ENCODE measurements at regions not wholly inside any gene's neighbourhood (a gene's known extent, or its start where the extent isn't known, plus 50 kb on each side); places are given as distances from the start of the nearest gene placed in this dataset.

- Histone ChIP-seq H3K9me3 (ENCODE audit: control insufficient read depth, insufficient read depth, low read length) (no peaks in the 10 kb centered on the region), H3K36me3 (ENCODE audit: control insufficient read depth, insufficient read depth, low read length) (no peaks in the 10 kb centered on the region), H3K27ac (ENCODE audit: low read depth, low read length) (no peak overlapping the region), H3K27me3 (ENCODE audit: control insufficient read depth, insufficient read depth, low read length) (no peaks in the 10 kb centered on the region), H3K4me1 (ENCODE audit: control insufficient read depth, insufficient read depth, low read length) (peaks cover 49% of the 10 kb centered on the region), H3K4me3 (ENCODE audit: low read depth, low read length) (no peak overlapping the region)
- DNase-seq (ENCODE audit: low read depth in 4 of 6, low spot score in 6 of 6): no peak
- 61% methylated on average over 6 of the region's 7 CpGs for WGBS (ENCODE audit: insufficient coverage)
Observed at GRCh38 chr5:173667702-173668101, 51.3 kb upstream of the BOD1 start.

DNA sequence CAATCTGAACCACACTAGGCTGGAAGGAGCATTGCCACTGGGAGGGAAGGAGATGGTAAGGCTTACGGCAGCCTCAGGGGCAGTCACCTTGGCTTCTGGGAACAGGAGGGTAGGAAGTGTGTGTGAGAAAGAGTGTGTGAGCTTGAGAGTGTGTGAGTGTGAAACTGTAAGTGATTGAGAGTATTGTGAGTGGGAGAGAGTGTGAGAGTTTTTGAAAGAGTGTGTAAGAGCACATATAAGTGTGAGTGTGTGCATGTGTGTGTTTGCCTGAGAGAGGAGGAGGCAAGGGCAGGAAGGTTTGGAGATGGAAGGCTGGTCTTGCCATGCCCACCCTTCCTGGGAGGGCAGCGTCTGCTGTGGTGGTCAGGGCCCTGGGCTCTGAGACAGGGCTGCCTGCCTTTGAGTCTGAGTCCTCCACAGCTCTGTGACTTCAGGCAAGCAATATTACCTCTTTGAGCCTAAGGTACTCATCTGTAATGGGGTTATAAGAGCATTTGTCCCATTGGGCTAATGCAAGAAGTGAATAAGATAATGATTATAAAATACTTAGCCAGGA is 51.9 kb upstream of the BOD1 start:
- H3K27ac ChIP-seq (ENCODE audit: low read depth, low read length): no peak overlapping the region
- no peak overlapping the region for H3K4me3 ChIP-seq (ENCODE audit: low read depth, low read length)
- H3K9me3 ChIP-seq (ENCODE audit: control insufficient read depth, insufficient read depth, low read length): no peaks in the 10 kb centered on the region
- H3K4me1 ChIP-seq (ENCODE audit: control insufficient read depth, insufficient read depth, low read length): peaks cover 52% of the 10 kb centered on the region
- WGBS (ENCODE audit: insufficient coverage): 92% methylated on average over 2 of the region's 2 CpGs
- no peaks in the 10 kb centered on the region for H3K36me3 ChIP-seq (ENCODE audit: control insufficient read depth, insufficient read depth, low read length)
- H3K27me3 ChIP-seq (ENCODE audit: control insufficient read depth, insufficient read depth, low read length): no peaks in the 10 kb centered on the region
- DNase-seq (ENCODE audit: low read depth in 4 of 6, low spot score in 6 of 6): no peak

- no peak overlapping the region for H3K4me3 ChIP-seq (ENCODE audit: low read depth, low read length)
- DNase-seq (ENCODE audit: low read depth in 4 of 6, low spot score in 6 of 6): no peak
- WGBS (ENCODE audit: insufficient coverage): 97% methylated on average over 3 of the region's 5 CpGs
- peaks cover 52% of the 10 kb centered on the region for H3K4me1 ChIP-seq (ENCODE audit: control insufficient read depth, insufficient read depth, low read length)
- H3K9me3 ChIP-seq (ENCODE audit: control insufficient read depth, insufficient read depth, low read length): no peaks in the 10 kb centered on the region
- no peaks in the 10 kb centered on the region for H3K36me3 ChIP-seq (ENCODE audit: control insufficient read depth, insufficient read depth, low read length)
- no peak overlapping the region for H3K27ac ChIP-seq (ENCODE audit: low read depth, low read length)
- no peaks in the 10 kb centered on the region for H3K27me3 ChIP-seq (ENCODE audit: control insufficient read depth, insufficient read depth, low read length)
Observed at GRCh38 chr5:173668910-173669309, 52.5 kb upstream of the BOD1 start.

GRCh38 chr5:173669483-173669882 is 53.0 kb upstream of the BOD1 start:
- DNase-seq (ENCODE audit: low read depth in 4 of 6, low spot score in 6 of 6): no peak
- no peaks in the 10 kb centered on the region for H3K36me3 ChIP-seq (ENCODE audit: control insufficient read depth, insufficient read depth, low read length)
- H3K4me1 ChIP-seq (ENCODE audit: control insufficient read depth, insufficient read depth, low read length): peaks cover 49% of the 10 kb centered on the region
- WGBS (ENCODE audit: insufficient coverage): 64% methylated on average over 2 of the region's 3 CpGs
- H3K4me3 ChIP-seq (ENCODE audit: low read depth, low read length): no peak overlapping the region
- no peak overlapping the region for H3K27ac ChIP-seq (ENCODE audit: low read depth, low read length)
- H3K27me3 ChIP-seq (ENCODE audit: control insufficient read depth, insufficient read depth, low read length): no peaks in the 10 kb centered on the region
- H3K9me3 ChIP-seq (ENCODE audit: control insufficient read depth, insufficient read depth, low read length): no peaks in the 10 kb centered on the region

GRCh38 chr5:173670130-173670651 is 53.7 kb upstream of the BOD1 start:
- no peak overlapping the region for H3K4me3 ChIP-seq (ENCODE audit: low read depth, low read length)
- peak in 3 of 6 donors; percentile 28 to 87 (median 76) for DNase-seq (ENCODE audit: low read depth in 4 of 6, low spot score in 6 of 6)
- peaks cover 46% of the 10 kb centered on the region for H3K4me1 ChIP-seq (ENCODE audit: control insufficient read depth, insufficient read depth, low read length)
- H3K27ac ChIP-seq (ENCODE audit: low read depth, low read length): peak overlapping the region; percentile 70
- H3K36me3 ChIP-seq (ENCODE audit: control insufficient read depth, insufficient read depth, low read length): no peaks in the 10 kb centered on the region
- no peaks in the 10 kb centered on the region for H3K9me3 ChIP-seq (ENCODE audit: control insufficient read depth, insufficient read depth, low read length)
- no peaks in the 10 kb centered on the region for H3K27me3 ChIP-seq (ENCODE audit: control insufficient read depth, insufficient read depth, low read length)
- no CpG with 5 or more reads among the region's 3 CpGs for WGBS (ENCODE audit: insufficient coverage)

GRCh38 chr5:173670791-173671120 is 54.3 kb upstream of the BOD1 start:
- whole genome bisulfite sequencing (ENCODE audit: insufficient coverage): 21% methylated on average over 10 of the region's 12 CpGs
- H3K27ac ChIP-seq (ENCODE audit: low read depth, low read length): peak overlapping the region; percentile 70
- peak in 3 of 6 donors; percentile 48 to 87 (median 85) for DNase-seq (ENCODE audit: low read depth in 4 of 6, low spot score in 6 of 6)
- H3K9me3 ChIP-seq (ENCODE audit: control insufficient read depth, insufficient read depth, low read length): no peaks in the 10 kb centered on the region
- peaks cover 46% of the 10 kb centered on the region for H3K4me1 ChIP-seq (ENCODE audit: control insufficient read depth, insufficient read depth, low read length)
- no peaks in the 10 kb centered on the region for H3K36me3 ChIP-seq (ENCODE audit: control insufficient read depth, insufficient read depth, low read length)
- H3K27me3 ChIP-seq (ENCODE audit: control insufficient read depth, insufficient read depth, low read length): no peaks in the 10 kb centered on the region
- H3K4me3 ChIP-seq (ENCODE audit: low read depth, low read length): no peak overlapping the region

GRCh38 chr5:173671121-173671949 is 54.9 kb upstream of the BOD1 start:
- Histone ChIP-seq H3K27ac (ENCODE audit: low read depth, low read length) (peak overlapping the region; percentile 70), H3K4me1 (ENCODE audit: control insufficient read depth, insufficient read depth, low read length) (peaks cover 46% of the 10 kb centered on the region), H3K9me3 (ENCODE audit: control insufficient read depth, insufficient read depth, low read length) (no peaks in the 10 kb centered on the region), H3K27me3 (ENCODE audit: control insufficient read depth, insufficient read depth, low read length) (no peaks in the 10 kb centered on the region), H3K4me3 (ENCODE audit: low read depth, low read length) (no peak overlapping the region), H3K36me3 (ENCODE audit: control insufficient read depth, insufficient read depth, low read length) (no peaks in the 10 kb centered on the region)
- 55% methylated on average over 15 of the region's 16 CpGs for WGBS (ENCODE audit: insufficient coverage)
- DNase-seq (ENCODE audit: low read depth in 4 of 6, low spot score in 6 of 6): peak in 5 of 6 donors; percentile 48 to 91 (median 60)

- Histone ChIP-seq H3K4me1 (ENCODE audit: control insufficient read depth, insufficient read depth, low read length) (peaks cover 42% of the 10 kb centered on the region), H3K27ac (ENCODE audit: low read depth, low read length) (no peak overlapping the region), H3K27me3 (ENCODE audit: control insufficient read depth, insufficient read depth, low read length) (no peaks in the 10 kb centered on the region), H3K4me3 (ENCODE audit: low read depth, low read length) (no peak overlapping the region), H3K9me3 (ENCODE audit: control insufficient read depth, insufficient read depth, low read length) (no peaks in the 10 kb centered on the region), H3K36me3 (ENCODE audit: control insufficient read depth, insufficient read depth, low read length) (no peaks in the 10 kb centered on the region)
- WGBS (ENCODE audit: insufficient coverage): 92% methylated on average over 3 of the region's 8 CpGs
- DNase-seq (ENCODE audit: low read depth in 4 of 6, low spot score in 6 of 6): no peak
Observed at GRCh38 chr5:173672166-173672565, 55.7 kb upstream of the BOD1 start.

- peaks cover 42% of the 10 kb centered on the region for H3K4me1 ChIP-seq (ENCODE audit: control insufficient read depth, insufficient read depth, low read length)
- no peaks in the 10 kb centered on the region for H3K36me3 ChIP-seq (ENCODE audit: control insufficient read depth, insufficient read depth, low read length)
- H3K9me3 ChIP-seq (ENCODE audit: control insufficient read depth, insufficient read depth, low read length): no peaks in the 10 kb centered on the region
- H3K4me3 ChIP-seq (ENCODE audit: low read depth, low read length): no peak overlapping the region
- DNase-seq (ENCODE audit: low read depth in 4 of 6, low spot score in 6 of 6): no peak
- H3K27me3 ChIP-seq (ENCODE audit: control insufficient read depth, insufficient read depth, low read length): no peaks in the 10 kb centered on the region
- H3K27ac ChIP-seq (ENCODE audit: low read depth, low read length): peak overlapping the region; percentile 29
- 64% methylated on average over 4 of the region's 11 CpGs for WGBS (ENCODE audit: insufficient coverage)
Observed at GRCh38 chr5:173672891-173673290, 56.4 kb upstream of the BOD1 start.
